Adrenal gland (tissue), 5 donors: ENCODE measurements at regions not wholly inside any gene's neighbourhood (a gene's known extent, or its start where the extent isn't known, plus 50 kb on each side); places are given as distances from the start of the nearest gene placed in this dataset.

Experiments used
- CTCF ChIP-seq, 6 experiments: fragments of 450-650 bp in 4 of 6; fragments of 200-600 bp in 2 of 6; sonication (generic) in 1 of 6; IDR thresholded peaks; 1 replicate in 5 of 6; 2 replicates in 1 of 6; pipeline versions ENCODE4 v1.5.1 to v1.8.0; 2016 to 2021; ENCODE audit warnings: antibody characterized with exemption in 6 of 6, mild to moderate bottlenecking in 2 of 6, moderate library complexity in 1 of 6
- POLR2A ChIP-seq, 2 donors: fragments of 450-650 bp; IDR thresholded peaks; one replicate each; pipeline ENCODE4 v1.6.1; 2017; ENCODE audit warnings: antibody characterized with exemption in 2 of 2, mild to moderate bottlenecking in 2 of 2, moderate library complexity in 1 of 2
- donor health status: DM: no; HTN: no; CAD: no.

- no peak for TF ChIP-seq CTCF (IDR thresholded peaks at IDR 0.05)
- no peak for TF ChIP-seq POLR2A (IDR thresholded peaks at IDR 0.05)
These were observed 1360.9 kb downstream of the SI start for GRCh38 chr3:163717377-163717776.
